HEK293T (cell line): ENCODE measurements at regions not wholly inside any gene's neighbourhood (a gene's known extent, or its start where the extent isn't known, plus 50 kb on each side); places are given as distances from the start of the nearest gene placed in this dataset.

Source experiments
- ARNT ChIP-seq: fragments of 450-650 bp; IDR thresholded peaks from 2 replicates; pipeline ENCODE4 v1.6.1; 2017; ENCODE audit warnings: mild to moderate bottlenecking
- BHLHE40 ChIP-seq: fragments of 450-650 bp; IDR thresholded peaks from 2 replicates; pipeline ENCODE4 v1.6.1; 2016; ENCODE audit warnings: mild to moderate bottlenecking, moderate library complexity, borderline replicate concordance
- CTBP1 ChIP-seq: fragments of 450-650 bp; IDR thresholded peaks from 2 replicates; pipeline ENCODE4 v1.6.1; 2016; ENCODE audit warnings: borderline replicate concordance
- ELF4 ChIP-seq: fragments of 450-650 bp; IDR thresholded peaks from 2 replicates; pipeline ENCODE4 v1.6.1; 2017; ENCODE audit warnings: antibody characterized with exemption
- FOXA1 ChIP-seq: fragments of 450-650 bp; IDR thresholded peaks from 2 replicates; pipeline ENCODE4 v1.6.1; 2016; ENCODE audit warnings: mild to moderate bottlenecking
- FOXK2 ChIP-seq: fragments of 450-650 bp; IDR thresholded peaks from 2 replicates; pipeline ENCODE4 v1.6.1; 2016; ENCODE audit warnings: mild to moderate bottlenecking
- FOXM1 ChIP-seq: fragments of 450-650 bp; IDR thresholded peaks from 2 replicates; pipeline ENCODE4 v1.6.1; 2017; ENCODE audit warnings: mild to moderate bottlenecking, borderline replicate concordance
- L3MBTL2 ChIP-seq: fragments of 450-650 bp; conservative IDR thresholded peaks from 2 replicates; pipeline ENCODE4 v1.6.1; 2016; ENCODE audit warnings: mild to moderate bottlenecking
- LEF1 ChIP-seq: fragments of 450-650 bp; IDR thresholded peaks from 2 replicates; pipeline ENCODE4 v1.6.1; 2017; ENCODE audit warnings: mild to moderate bottlenecking, borderline replicate concordance
- SP1 ChIP-seq: fragments of 450-650 bp; IDR thresholded peaks from 2 replicates; pipeline ENCODE4 v1.6.1; 2017
- SUZ12 ChIP-seq: fragments of 450-650 bp; IDR thresholded peaks from 2 replicates; pipeline ENCODE4 v1.6.1; 2016; ENCODE audit warnings: mild to moderate bottlenecking
- TARDBP ChIP-seq: fragments of 450-650 bp; IDR thresholded peaks from 2 replicates; pipeline ENCODE4 v1.6.1; 2016
- ZNF384 ChIP-seq: fragments of 450-650 bp; IDR thresholded peaks from 2 replicates; pipeline ENCODE4 v1.6.1; 2016
- TF ChIP-seq, protein P1 (sequence below): fragments of 450-650 bp; IDR thresholded peaks from 2 replicates; pipeline ENCODE4 v1.6.1; 2016

DNA sequence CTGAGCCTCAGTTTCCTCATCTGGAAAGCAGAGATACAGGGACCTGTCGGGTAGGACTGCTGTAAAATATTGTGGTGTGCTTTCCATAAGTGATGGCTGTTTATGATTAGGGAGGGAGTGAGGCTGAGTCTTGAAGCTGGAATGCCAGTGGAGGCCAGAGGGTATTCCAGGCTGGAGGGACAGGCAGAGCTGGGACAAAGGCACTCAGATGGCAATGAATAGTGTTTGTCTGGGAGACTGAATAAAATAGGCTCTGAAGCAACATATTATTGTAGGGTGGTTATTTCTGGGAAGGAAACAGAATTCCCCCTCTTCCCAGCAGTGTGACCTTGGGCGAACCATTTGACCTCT lies 120.7 kb downstream of the INHBB start:
- TF ChIP-seq BHLHE40 (no peak), SUZ12 (no peak), ELF4 (no peak), ARNT (no peak), FOXK2 (no peak), FOXA1 (no peak), SP1 (no peak), CTBP1 (no peak), TARDBP (no peak), FOXM1 (no peak), ZNF384 (no peak), L3MBTL2 (no peak), LEF1 (no peak)
- TF ChIP-seq, protein P1, sequence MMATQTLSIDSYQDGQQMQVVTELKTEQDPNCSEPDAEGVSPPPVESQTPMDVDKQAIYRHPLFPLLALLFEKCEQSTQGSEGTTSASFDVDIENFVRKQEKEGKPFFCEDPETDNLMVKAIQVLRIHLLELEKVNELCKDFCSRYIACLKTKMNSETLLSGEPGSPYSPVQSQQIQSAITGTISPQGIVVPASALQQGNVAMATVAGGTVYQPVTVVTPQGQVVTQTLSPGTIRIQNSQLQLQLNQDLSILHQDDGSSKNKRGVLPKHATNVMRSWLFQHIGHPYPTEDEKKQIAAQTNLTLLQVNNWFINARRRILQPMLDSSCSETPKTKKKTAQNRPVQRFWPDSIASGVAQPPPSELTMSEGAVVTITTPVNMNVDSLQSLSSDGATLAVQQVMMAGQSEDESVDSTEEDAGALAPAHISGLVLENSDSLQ, result no peak
